H1 (cell line): ENCODE measurements at regions not wholly inside any gene's neighbourhood (a gene's known extent, or its start where the extent isn't known, plus 50 kb on each side); places are given as distances from the start of the nearest gene placed in this dataset.

Source experiments
- BRCA1 ChIP-seq: IDR thresholded peaks from 2 replicates; pipeline ENCODE4 v1.6.1; 2012; ENCODE audit warnings: low read depth, low read length, improper control_type of control experiment
- CREB1 ChIP-seq: IDR thresholded peaks from 2 replicates; pipeline ENCODE4 v1.6.1; 2012; ENCODE audit warnings: inconsistent platforms
- FOSL1 ChIP-seq: IDR thresholded peaks from 2 replicates; pipeline ENCODE4 v1.6.1; 2011; ENCODE audit warnings: mild to moderate bottlenecking, low read depth, low read length, moderate library complexity; ENCODE audit not compliant: insufficient read depth
- KDM4A ChIP-seq: IDR thresholded peaks from one replicate; pipeline ENCODE4 v1.7.1; 2012; ENCODE audit warnings: low read depth, mild to moderate bottlenecking, moderate library complexity, low read length, inconsistent platforms; ENCODE audit not compliant: severe bottlenecking

- no peak for TF ChIP-seq FOSL1
- no peak for TF ChIP-seq BRCA1
- no peak for TF ChIP-seq KDM4A
- no peak for TF ChIP-seq CREB1
- TF ChIP-seq, all 59 proteins: peak for 0
Observed at GRCh38 chr5:57383093-57383861, 99.3 kb downstream of the ACTBL2 start (continued).
